AG04450 (cell line): ENCODE measurements at regions not wholly inside any gene's neighbourhood (a gene's known extent, or its start where the extent isn't known, plus 50 kb on each side); places are given as distances from the start of the nearest gene placed in this dataset.

Source experiments
- CTCF ChIA-PET: fragments of 300-600, 350-600 bp; formaldehyde crosslinking; extraction: SDS; loops from one replicate; lab custom pipeline; 2022; ENCODE audit warnings: antibody characterized with exemption, inconsistent platforms; lab: Charles Lee
- POLR2A ChIA-PET: fragments of 350-600 bp; formaldehyde crosslinking; extraction: SDS; loops from one replicate; lab custom pipeline; 2021; ENCODE audit warnings: antibody characterized with exemption, inconsistent platforms; lab: Yijun Ruan, JAX
- DNase-seq: peaks from one replicate; pipeline ENCODE4 v3.0.0-alpha.2; 2011; ENCODE audit warnings: low read depth, low spot score
- H3K27ac ChIP-seq: one replicate; pipeline ENCODE4 v1.5.1; 2012; ENCODE audit warnings: low read depth, low read length, control low read depth
- H3K27me3 ChIP-seq: one replicate; pipeline ENCODE4 v1.6.0; 2012; ENCODE audit warnings: low read length; ENCODE audit not compliant: control insufficient read depth, insufficient read depth
- H3K4me3 ChIP-seq: 2 replicates; pipeline ENCODE4 v1.5.1; 2011; ENCODE audit warnings: mild to moderate bottlenecking, low read depth, low read length, control low read depth
- H3K9me3 ChIP-seq: 2 replicates; pipeline ENCODE4 v1.5.1; 2012; ENCODE audit warnings: low read length; ENCODE audit not compliant: control insufficient read depth, insufficient read depth
- TF ChIP-seq, protein P1 (sequence below): IDR thresholded peaks from 2 replicates; pipeline ENCODE4 v1.5.1; 2011; ENCODE audit warnings: low read depth, low read length, control low read depth, inconsistent platforms

GRCh38 chr7:57364933-57365710, 84.9 kb upstream of the ZNF716 start:
- H3K27me3 ChIP-seq: no peaks in the 10 kb centered on the region

DNA sequence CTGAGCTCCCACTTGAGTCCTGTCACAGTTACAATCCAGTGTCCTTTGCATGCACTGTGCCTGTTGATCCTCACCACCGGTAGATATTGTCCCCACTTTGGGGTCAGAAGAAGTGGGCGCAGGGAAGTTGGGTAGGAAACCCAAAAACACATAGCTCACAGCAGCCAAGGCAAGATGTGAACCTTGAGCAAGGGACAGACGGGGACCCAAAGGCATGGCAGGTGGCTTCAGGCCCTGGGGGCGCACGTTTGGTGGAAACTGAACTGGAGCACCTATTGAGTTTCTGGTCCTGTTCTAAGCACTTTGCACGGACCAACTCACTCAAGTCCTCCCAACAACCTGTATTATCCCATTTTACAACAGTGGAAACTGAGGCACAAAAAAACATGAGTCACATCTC, 82.8 kb upstream of the ZNF716 start:
- POLR2A ChIA-PET: no interaction called here

More at GRCh38 chr7:57364933-57365710, 84.9 kb upstream of the ZNF716 start:
- H3K4me3 ChIP-seq: no peak overlapping the region
- peaks cover 82% of the 10 kb centered on the region for H3K9me3 ChIP-seq
- POLR2A ChIA-PET: no interaction called here
- CTCF ChIA-PET: no interaction called here
- H3K27ac ChIP-seq: no peak overlapping the region
- no peak for DNase-seq
- TF ChIP-seq, protein P1, sequence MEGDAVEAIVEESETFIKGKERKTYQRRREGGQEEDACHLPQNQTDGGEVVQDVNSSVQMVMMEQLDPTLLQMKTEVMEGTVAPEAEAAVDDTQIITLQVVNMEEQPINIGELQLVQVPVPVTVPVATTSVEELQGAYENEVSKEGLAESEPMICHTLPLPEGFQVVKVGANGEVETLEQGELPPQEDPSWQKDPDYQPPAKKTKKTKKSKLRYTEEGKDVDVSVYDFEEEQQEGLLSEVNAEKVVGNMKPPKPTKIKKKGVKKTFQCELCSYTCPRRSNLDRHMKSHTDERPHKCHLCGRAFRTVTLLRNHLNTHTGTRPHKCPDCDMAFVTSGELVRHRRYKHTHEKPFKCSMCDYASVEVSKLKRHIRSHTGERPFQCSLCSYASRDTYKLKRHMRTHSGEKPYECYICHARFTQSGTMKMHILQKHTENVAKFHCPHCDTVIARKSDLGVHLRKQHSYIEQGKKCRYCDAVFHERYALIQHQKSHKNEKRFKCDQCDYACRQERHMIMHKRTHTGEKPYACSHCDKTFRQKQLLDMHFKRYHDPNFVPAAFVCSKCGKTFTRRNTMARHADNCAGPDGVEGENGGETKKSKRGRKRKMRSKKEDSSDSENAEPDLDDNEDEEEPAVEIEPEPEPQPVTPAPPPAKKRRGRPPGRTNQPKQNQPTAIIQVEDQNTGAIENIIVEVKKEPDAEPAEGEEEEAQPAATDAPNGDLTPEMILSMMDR: no peak

GRCh38 chr7:57370066-57370738, 79.8 kb upstream of the ZNF716 start:
- DNase-seq: no peak

More for the DNA sequence above, 82.8 kb upstream of the ZNF716 start:
- no peak for DNase-seq
- H3K4me3 ChIP-seq: no peak overlapping the region
- TF ChIP-seq, protein P1: no peak
- peaks cover 84% of the 10 kb centered on the region for H3K9me3 ChIP-seq
- H3K27me3 ChIP-seq: no peaks in the 10 kb centered on the region
- CTCF ChIA-PET: no interaction called here
- no peak overlapping the region for H3K27ac ChIP-seq

DNA sequence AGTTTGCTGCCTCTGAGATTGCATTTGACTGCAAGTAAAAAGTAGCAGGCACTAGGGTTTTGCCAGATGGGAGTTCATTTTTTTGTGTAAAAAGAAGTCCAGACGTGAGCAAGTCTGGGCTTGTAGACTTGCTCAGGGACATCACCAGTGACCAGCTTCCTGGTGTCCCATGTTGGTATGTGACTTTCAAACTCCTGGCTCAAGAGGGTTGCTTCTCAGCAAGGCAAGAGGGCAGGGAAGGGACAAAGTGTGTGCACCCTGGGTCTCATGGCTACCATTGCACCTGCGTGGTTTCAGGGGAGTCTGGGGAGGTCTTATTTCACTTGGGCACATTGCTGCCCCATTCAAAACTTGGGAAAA, 79.3 kb upstream of the ZNF716 start:
- Histone ChIP-seq H3K4me3 (no peak overlapping the region), H3K27me3 (no peaks in the 10 kb centered on the region), H3K9me3 (peaks cover 79% of the 10 kb centered on the region), H3K27ac (no peak overlapping the region)
- TF ChIP-seq, protein P1: no peak
- DNase-seq: no peak
- ChIA-PET CTCF (no interaction called here), POLR2A (no interaction called here)

More at GRCh38 chr7:57370066-57370738, 79.8 kb upstream of the ZNF716 start:
- H3K27ac ChIP-seq: no peak overlapping the region
- peaks cover 84% of the 10 kb centered on the region for H3K9me3 ChIP-seq
- no peak overlapping the region for H3K4me3 ChIP-seq
- CTCF ChIA-PET: no interaction called here
- TF ChIP-seq, protein P1: no peak
- no peaks in the 10 kb centered on the region for H3K27me3 ChIP-seq
- POLR2A ChIA-PET: no interaction called here

- H3K9me3 ChIP-seq: peaks cover 54% of the 10 kb centered on the region
- ChIA-PET CTCF (no interaction called here), POLR2A (no interaction called here)
- H3K27me3 ChIP-seq: no peaks in the 10 kb centered on the region
- no peak for DNase-seq
- no peak overlapping the region for H3K27ac ChIP-seq
- H3K4me3 ChIP-seq: no peak overlapping the region
- TF ChIP-seq, protein P1: no peak
Measured at GRCh38 chr7:57375783-57376182, 74.2 kb upstream of the ZNF716 start.
